Ovary (tissue), 3 donors: ENCODE measurements at regions not wholly inside any gene's neighbourhood (a gene's known extent, or its start where the extent isn't known, plus 50 kb on each side); places are given as distances from the start of the nearest gene placed in this dataset.

Source experiments
- EP300 ChIP-seq: sonication (generic); formaldehyde crosslinking; IDR thresholded peaks from one replicate; pipeline ENCODE4 v1.6.1; 2017; ENCODE audit warnings: antibody characterized with exemption
- POLR2A ChIP-seq: fragments of 450-650 bp; IDR thresholded peaks from one replicate; pipeline ENCODE4 v1.6.1; 2017; ENCODE audit warnings: antibody characterized with exemption, mild to moderate bottlenecking, moderate library complexity
- TF ChIP-seq, protein P1 (sequence below), 3 donors: fragments of 450-650 bp in 2 of 3; fragments of 200-600 bp in 1 of 3; IDR thresholded peaks; one replicate each; pipeline versions ENCODE4 v1.5.1 to v1.8.0; 2016 to 2022; ENCODE audit warnings: antibody characterized with exemption in 3 of 3, mild to moderate bottlenecking in 1 of 3
- donor health status: DM: no; HTN: no; CAD: no.

DNA sequence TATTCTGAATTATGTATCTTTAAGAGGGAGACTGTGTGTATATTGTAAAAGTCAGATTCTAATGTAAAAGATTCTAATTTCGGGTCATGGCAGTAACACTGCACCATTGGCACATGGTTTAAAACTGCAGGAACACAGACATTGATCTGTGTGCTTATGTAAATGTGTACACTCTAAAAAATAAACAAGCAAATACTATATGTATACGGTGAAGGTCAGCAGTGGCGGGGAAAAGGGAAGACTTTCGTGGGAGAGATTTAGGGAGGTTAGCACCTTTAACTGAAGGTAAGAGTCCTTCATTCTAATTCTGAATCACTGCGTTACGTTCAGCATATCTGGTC, 157.8 kb upstream of the FAM20A start:
- no peak for TF ChIP-seq POLR2A
- TF ChIP-seq, protein P1, sequence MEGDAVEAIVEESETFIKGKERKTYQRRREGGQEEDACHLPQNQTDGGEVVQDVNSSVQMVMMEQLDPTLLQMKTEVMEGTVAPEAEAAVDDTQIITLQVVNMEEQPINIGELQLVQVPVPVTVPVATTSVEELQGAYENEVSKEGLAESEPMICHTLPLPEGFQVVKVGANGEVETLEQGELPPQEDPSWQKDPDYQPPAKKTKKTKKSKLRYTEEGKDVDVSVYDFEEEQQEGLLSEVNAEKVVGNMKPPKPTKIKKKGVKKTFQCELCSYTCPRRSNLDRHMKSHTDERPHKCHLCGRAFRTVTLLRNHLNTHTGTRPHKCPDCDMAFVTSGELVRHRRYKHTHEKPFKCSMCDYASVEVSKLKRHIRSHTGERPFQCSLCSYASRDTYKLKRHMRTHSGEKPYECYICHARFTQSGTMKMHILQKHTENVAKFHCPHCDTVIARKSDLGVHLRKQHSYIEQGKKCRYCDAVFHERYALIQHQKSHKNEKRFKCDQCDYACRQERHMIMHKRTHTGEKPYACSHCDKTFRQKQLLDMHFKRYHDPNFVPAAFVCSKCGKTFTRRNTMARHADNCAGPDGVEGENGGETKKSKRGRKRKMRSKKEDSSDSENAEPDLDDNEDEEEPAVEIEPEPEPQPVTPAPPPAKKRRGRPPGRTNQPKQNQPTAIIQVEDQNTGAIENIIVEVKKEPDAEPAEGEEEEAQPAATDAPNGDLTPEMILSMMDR (IDR thresholded peaks at IDR 0.05), result no peak
- no peak for TF ChIP-seq EP300
